ENCODE measurements at regions not wholly inside any gene's neighbourhood (a gene's known extent, or its start where the extent isn't known, plus 50 kb on each side); places are given as distances from the start of the nearest gene placed in this dataset.

DNA sequence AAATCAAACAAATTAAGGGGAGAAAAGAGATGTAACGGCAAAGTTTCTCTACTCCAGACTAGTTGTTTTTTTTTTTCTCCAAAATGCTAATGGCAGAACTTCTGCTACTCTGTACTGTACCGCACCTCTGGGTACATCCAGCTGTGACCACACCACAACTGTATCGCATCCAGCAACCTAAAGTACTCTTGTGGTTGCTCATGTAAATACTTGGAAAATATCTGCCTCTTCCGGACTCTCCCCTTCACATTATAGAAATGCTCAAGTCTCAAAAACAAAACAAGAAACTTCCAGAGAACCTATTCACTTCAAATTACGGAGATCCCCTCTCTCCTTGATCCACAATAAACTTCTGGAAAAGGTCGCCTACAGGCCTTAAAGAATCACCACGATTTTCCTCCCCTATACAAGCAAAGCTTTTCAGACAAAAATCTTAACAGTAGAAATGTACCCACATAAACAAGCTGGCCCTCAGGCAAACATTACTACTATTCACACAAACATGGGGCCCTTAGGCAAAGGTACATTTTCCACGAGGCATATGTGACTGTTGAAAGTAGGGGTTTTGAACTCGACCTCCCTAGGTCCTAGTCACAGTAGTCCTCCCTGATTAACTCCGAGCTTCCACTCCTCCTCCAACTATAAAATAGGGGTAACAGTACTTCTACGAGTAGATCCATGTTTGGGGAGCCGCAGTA lies 222.9 kb upstream of the MKLN1 start:
- H3K4me1 Mint-ChIP-seq (ENCODE audit: low read depth), result peaks cover 65% of the 10 kb centered on the region
- no peak for DNase-seq
- H3K4me3 Mint-ChIP-seq, result peak overlapping the region; percentile 91
- H3K27me3 Mint-ChIP-seq (ENCODE audit: insufficient read depth), result peaks cover 11% of the 10 kb centered on the region
- H3K9me3 Mint-ChIP-seq, result no peaks in the 10 kb centered on the region
- peaks cover 60% of the 10 kb centered on the region for H3K36me3 Mint-ChIP-seq (ENCODE audit: low read depth)
- TF ChIP-seq, protein P1, sequence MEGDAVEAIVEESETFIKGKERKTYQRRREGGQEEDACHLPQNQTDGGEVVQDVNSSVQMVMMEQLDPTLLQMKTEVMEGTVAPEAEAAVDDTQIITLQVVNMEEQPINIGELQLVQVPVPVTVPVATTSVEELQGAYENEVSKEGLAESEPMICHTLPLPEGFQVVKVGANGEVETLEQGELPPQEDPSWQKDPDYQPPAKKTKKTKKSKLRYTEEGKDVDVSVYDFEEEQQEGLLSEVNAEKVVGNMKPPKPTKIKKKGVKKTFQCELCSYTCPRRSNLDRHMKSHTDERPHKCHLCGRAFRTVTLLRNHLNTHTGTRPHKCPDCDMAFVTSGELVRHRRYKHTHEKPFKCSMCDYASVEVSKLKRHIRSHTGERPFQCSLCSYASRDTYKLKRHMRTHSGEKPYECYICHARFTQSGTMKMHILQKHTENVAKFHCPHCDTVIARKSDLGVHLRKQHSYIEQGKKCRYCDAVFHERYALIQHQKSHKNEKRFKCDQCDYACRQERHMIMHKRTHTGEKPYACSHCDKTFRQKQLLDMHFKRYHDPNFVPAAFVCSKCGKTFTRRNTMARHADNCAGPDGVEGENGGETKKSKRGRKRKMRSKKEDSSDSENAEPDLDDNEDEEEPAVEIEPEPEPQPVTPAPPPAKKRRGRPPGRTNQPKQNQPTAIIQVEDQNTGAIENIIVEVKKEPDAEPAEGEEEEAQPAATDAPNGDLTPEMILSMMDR (IDR thresholded peaks at IDR 0.05), result no peak
- H3K27ac Mint-ChIP-seq, result peak overlapping the region; percentile 88

GRCh38 chr7:131105294-131105798 lies 222.3 kb upstream of the MKLN1 start:
- TF ChIP-seq, protein P1 (IDR thresholded peaks at IDR 0.05), result no peak
- Mint-ChIP-seq H3K36me3 (ENCODE audit: low read depth) (peaks cover 58% of the 10 kb centered on the region), H3K27me3 (ENCODE audit: insufficient read depth) (peaks cover 11% of the 10 kb centered on the region), H3K4me3 (peak overlapping the region; percentile 91), H3K4me1 (ENCODE audit: low read depth) (peaks cover 61% of the 10 kb centered on the region), H3K27ac (peak overlapping the region; percentile 88), H3K9me3 (no peaks in the 10 kb centered on the region)
- no peak for DNase-seq

GRCh38 chr7:131105799-131106680 lies 221.6 kb upstream of the MKLN1 start:
- H3K9me3 Mint-ChIP-seq, result no peaks in the 10 kb centered on the region
- peaks cover 11% of the 10 kb centered on the region for H3K27me3 Mint-ChIP-seq (ENCODE audit: insufficient read depth)
- H3K4me3 Mint-ChIP-seq, result peak overlapping the region; percentile 96
- H3K4me1 Mint-ChIP-seq (ENCODE audit: low read depth), result peaks cover 62% of the 10 kb centered on the region
- peak overlapping the region; percentile 98 for H3K27ac Mint-ChIP-seq
- TF ChIP-seq, protein P1 (IDR thresholded peaks at IDR 0.05), result peak; percentile 31
- DNase-seq, result peak; percentile 53
- H3K36me3 Mint-ChIP-seq (ENCODE audit: low read depth), result peaks cover 51% of the 10 kb centered on the region

DNA sequence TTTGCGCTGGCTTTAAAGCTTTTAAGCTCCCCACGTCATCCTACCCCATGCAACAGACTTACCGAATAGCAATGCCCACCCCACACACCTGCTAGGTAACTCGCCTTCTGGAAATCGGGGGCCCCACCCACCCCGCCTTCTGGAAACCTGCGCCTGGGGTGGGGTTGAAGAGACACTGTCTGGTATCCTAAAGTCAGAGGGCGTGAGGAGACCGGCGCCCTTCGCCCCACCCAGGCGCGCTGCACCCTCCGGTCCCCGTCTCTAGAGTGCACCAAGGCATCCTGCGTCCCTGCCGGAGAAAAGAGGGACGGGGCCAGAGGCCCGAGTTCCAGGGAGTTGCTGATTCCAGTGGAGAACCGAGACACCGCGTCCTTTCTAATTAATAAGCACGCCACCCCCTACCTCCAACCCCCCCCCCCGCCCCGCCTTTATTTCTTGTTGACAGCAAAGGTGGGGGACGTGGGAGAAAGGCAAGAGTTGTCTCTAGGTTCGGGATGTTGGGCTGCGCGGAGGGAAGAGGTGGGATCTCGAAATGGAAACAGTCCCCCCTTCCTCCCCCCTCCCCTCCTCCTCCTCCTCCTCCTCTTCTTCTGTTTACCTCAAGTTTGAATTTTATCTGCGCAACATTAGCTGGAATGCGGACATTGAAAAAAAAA lies 220.9 kb upstream of the MKLN1 start:
- Mint-ChIP-seq H3K4me1 (ENCODE audit: low read depth) (peaks cover 68% of the 10 kb centered on the region), H3K27ac (peak overlapping the region; percentile 98), H3K9me3 (no peaks in the 10 kb centered on the region), H3K4me3 (peak overlapping the region; percentile 96), H3K36me3 (ENCODE audit: low read depth) (peaks cover 45% of the 10 kb centered on the region), H3K27me3 (ENCODE audit: insufficient read depth) (peaks cover 11% of the 10 kb centered on the region)
- TF ChIP-seq, protein P1 (IDR thresholded peaks at IDR 0.05), result no peak
- DNase-seq, result peak; percentile 25
